ENCODE measurements at regions not wholly inside any gene's neighbourhood (a gene's known extent, or its start where the extent isn't known, plus 50 kb on each side); places are given as distances from the start of the nearest gene placed in this dataset.

- H3K4ac ChIP-seq (ENCODE audit: low read depth, low read length): no peak overlapping the region
- no peak overlapping the region for H3K4me3 ChIP-seq (ENCODE audit: low read depth, low read length)
- H2BK12ac ChIP-seq (ENCODE audit: low read length): no peak overlapping the region
- no peak overlapping the region for H3K14ac ChIP-seq (ENCODE audit: low read length)
- no peaks in the 10 kb centered on the region for H3K79me2 ChIP-seq (ENCODE audit: control insufficient read depth, insufficient read depth, low read length, poor library complexity)
- H3K27ac ChIP-seq (ENCODE audit: low read depth, low read length): no peak overlapping the region
- H2AK5ac ChIP-seq (ENCODE audit: low read length): no peak overlapping the region
- no peak overlapping the region for H4K8ac ChIP-seq (ENCODE audit: low read depth, low read length)
- no peak overlapping the region for H2AFZ ChIP-seq (ENCODE audit: insufficient read depth, low read length, poor library complexity)
- no peak for DNase-seq
- no peak overlapping the region for H3K23ac ChIP-seq (ENCODE audit: low read length)
- no CpG with 5 or more reads among the region's 6 CpGs for WGBS (ENCODE audit: extremely low coverage, insufficient coverage, insufficient read length)
- peaks cover 2 to 7% of the 10 kb centered on the region in 2 experiments for H3K4me1 ChIP-seq (ENCODE audit: control insufficient read depth in 1 of 2, insufficient read depth in 2 of 2, low read length in 2 of 2)
- no peaks in the 10 kb centered on the region for H3K36me3 ChIP-seq (ENCODE audit: control insufficient read depth in 1 of 2, insufficient read depth in 2 of 2, low read length in 2 of 2)
- no peak overlapping the region for H3K9ac ChIP-seq (ENCODE audit: low read length)
- H3K27me3 ChIP-seq (ENCODE audit: insufficient read depth, low read length): no peaks in the 10 kb centered on the region
- no peaks in the 10 kb centered on the region for H3K79me1 ChIP-seq (ENCODE audit: low read length)
- no peak overlapping the region for H2BK120ac ChIP-seq (ENCODE audit: insufficient read depth, low read length, poor library complexity)
- H2BK5ac ChIP-seq (ENCODE audit: low read depth, low read length, poor library complexity): no peak overlapping the region
- no peak overlapping the region for H3K4me2 ChIP-seq (ENCODE audit: low read length)
- no peak overlapping the region for H4K91ac ChIP-seq (ENCODE audit: low read depth, low read length)
- no peak overlapping the region for H4K12ac ChIP-seq (ENCODE audit: low read depth, low read length)
- no peak overlapping the region for H3K18ac ChIP-seq (ENCODE audit: low read length)
- H3K9me3 ChIP-seq (ENCODE audit: insufficient read depth, low read depth, low read length): peaks cover 3% of the 10 kb centered on the region
These were observed 169.3 kb upstream of the USP25 start for GRCh38 chr21:15560383-15561056.

DNA sequence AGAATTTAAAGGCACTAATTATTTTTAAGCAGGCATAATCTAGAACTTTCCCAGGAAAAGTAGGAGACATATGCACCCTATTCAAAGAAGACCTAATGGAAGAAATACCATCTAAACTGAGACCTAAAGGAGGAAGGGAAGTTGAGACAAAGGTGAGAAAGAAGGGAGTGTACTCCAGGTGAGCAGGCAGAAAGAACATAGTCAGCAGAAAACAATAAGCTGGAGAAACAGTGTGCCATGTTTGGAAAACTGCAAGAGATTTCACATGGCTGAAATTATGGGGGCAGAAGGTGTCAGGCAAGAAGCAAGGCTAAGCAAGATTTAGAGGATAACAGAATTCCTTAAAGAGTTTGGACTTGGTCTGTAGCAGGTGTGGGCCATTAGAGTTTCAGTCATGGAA lies 167.0 kb upstream of the USP25 start:
- H3K4me1 ChIP-seq (ENCODE audit: control insufficient read depth in 1 of 2, insufficient read depth in 2 of 2, low read length in 2 of 2): peaks cover 2 to 7% of the 10 kb centered on the region in 2 experiments
- no peak overlapping the region for H4K8ac ChIP-seq (ENCODE audit: low read depth, low read length)
- H2BK120ac ChIP-seq (ENCODE audit: insufficient read depth, low read length, poor library complexity): no peak overlapping the region
- H2BK12ac ChIP-seq (ENCODE audit: low read length): no peak overlapping the region
- DNase-seq: peak in 1 of 2 donors; percentile 31
- no peak overlapping the region for H2AK5ac ChIP-seq (ENCODE audit: low read length)
- H3K4me2 ChIP-seq (ENCODE audit: low read length): no peak overlapping the region
- H3K79me2 ChIP-seq (ENCODE audit: control insufficient read depth, insufficient read depth, low read length, poor library complexity): no peaks in the 10 kb centered on the region
- H3K14ac ChIP-seq (ENCODE audit: low read length): no peak overlapping the region
- H2AFZ ChIP-seq (ENCODE audit: insufficient read depth, low read length, poor library complexity): no peak overlapping the region
- H3K9me3 ChIP-seq (ENCODE audit: insufficient read depth, low read depth, low read length): peaks cover 3% of the 10 kb centered on the region
- H3K79me1 ChIP-seq (ENCODE audit: low read length): no peaks in the 10 kb centered on the region
- H3K4ac ChIP-seq (ENCODE audit: low read depth, low read length): no peak overlapping the region
- no peaks in the 10 kb centered on the region for H3K27me3 ChIP-seq (ENCODE audit: insufficient read depth, low read length)
- H3K23ac ChIP-seq (ENCODE audit: low read length): no peak overlapping the region
- no peak overlapping the region for H4K91ac ChIP-seq (ENCODE audit: low read depth, low read length)
- H2BK5ac ChIP-seq (ENCODE audit: low read depth, low read length, poor library complexity): no peak overlapping the region
- no peak overlapping the region for H3K9ac ChIP-seq (ENCODE audit: low read length)
- H3K4me3 ChIP-seq (ENCODE audit: low read depth, low read length): no peak overlapping the region
- no peaks in the 10 kb centered on the region for H3K36me3 ChIP-seq (ENCODE audit: control insufficient read depth in 1 of 2, insufficient read depth in 2 of 2, low read length in 2 of 2)
- H3K18ac ChIP-seq (ENCODE audit: low read length): no peak overlapping the region
- H3K27ac ChIP-seq (ENCODE audit: low read depth, low read length): no peak overlapping the region
- no peak overlapping the region for H4K12ac ChIP-seq (ENCODE audit: low read depth, low read length)

GRCh38 chr21:15564907-15565306 lies 164.9 kb upstream of the USP25 start:
- Histone ChIP-seq H3K4me1 (ENCODE audit: control insufficient read depth in 1 of 2, insufficient read depth in 2 of 2, low read length in 2 of 2) (peaks cover 2 to 7% of the 10 kb centered on the region in 2 experiments), H3K23ac (ENCODE audit: low read length) (no peak overlapping the region), H3K36me3 (ENCODE audit: control insufficient read depth in 1 of 2, insufficient read depth in 2 of 2, low read length in 2 of 2) (no peaks in the 10 kb centered on the region), H3K14ac (ENCODE audit: low read length) (no peak overlapping the region), H3K9me3 (ENCODE audit: insufficient read depth, low read depth, low read length) (no peaks in the 10 kb centered on the region), H3K79me1 (ENCODE audit: low read length) (no peaks in the 10 kb centered on the region), H2BK120ac (ENCODE audit: insufficient read depth, low read length, poor library complexity) (no peak overlapping the region), H3K27me3 (ENCODE audit: insufficient read depth, low read length) (no peaks in the 10 kb centered on the region), H3K4me3 (ENCODE audit: low read depth, low read length) (no peak overlapping the region), H3K4me2 (ENCODE audit: low read length) (no peak overlapping the region), H2BK12ac (ENCODE audit: low read length) (no peak overlapping the region), H2BK5ac (ENCODE audit: low read depth, low read length, poor library complexity) (no peak overlapping the region), H3K27ac (ENCODE audit: low read depth, low read length) (no peak overlapping the region), H2AFZ (ENCODE audit: insufficient read depth, low read length, poor library complexity) (no peak overlapping the region), H4K12ac (ENCODE audit: low read depth, low read length) (no peak overlapping the region), H3K79me2 (ENCODE audit: control insufficient read depth, insufficient read depth, low read length, poor library complexity) (no peaks in the 10 kb centered on the region), H3K9ac (ENCODE audit: low read length) (no peak overlapping the region), H3K18ac (ENCODE audit: low read length) (no peak overlapping the region), H2AK5ac (ENCODE audit: low read length) (no peak overlapping the region), H4K91ac (ENCODE audit: low read depth, low read length) (no peak overlapping the region), H3K4ac (ENCODE audit: low read depth, low read length) (no peak overlapping the region), H4K8ac (ENCODE audit: low read depth, low read length) (no peak overlapping the region)
- peak; percentile 33 to 84 for DNase-seq
- WGBS (ENCODE audit: extremely low coverage, insufficient coverage, insufficient read length): no CpG with 5 or more reads among the region's 4 CpGs

- Histone ChIP-seq H3K27ac (ENCODE audit: low read depth, low read length) (no peak overlapping the region), H4K91ac (ENCODE audit: low read depth, low read length) (no peak overlapping the region), H3K9ac (ENCODE audit: low read length) (no peak overlapping the region), H2AK5ac (ENCODE audit: low read length) (no peak overlapping the region), H2AFZ (ENCODE audit: insufficient read depth, low read length, poor library complexity) (no peak overlapping the region), H3K18ac (ENCODE audit: low read length) (no peak overlapping the region), H3K27me3 (ENCODE audit: insufficient read depth, low read length) (no peaks in the 10 kb centered on the region), H3K4me3 (ENCODE audit: low read depth, low read length) (no peak overlapping the region), H4K12ac (ENCODE audit: low read depth, low read length) (no peak overlapping the region), H3K9me3 (ENCODE audit: insufficient read depth, low read depth, low read length) (no peaks in the 10 kb centered on the region), H3K4me2 (ENCODE audit: low read length) (no peak overlapping the region), H3K14ac (ENCODE audit: low read length) (no peak overlapping the region), H3K79me1 (ENCODE audit: low read length) (no peaks in the 10 kb centered on the region), H3K79me2 (ENCODE audit: control insufficient read depth, insufficient read depth, low read length, poor library complexity) (no peaks in the 10 kb centered on the region), H3K36me3 (ENCODE audit: control insufficient read depth in 1 of 2, insufficient read depth in 2 of 2, low read length in 2 of 2) (no peaks in the 10 kb centered on the region), H3K4ac (ENCODE audit: low read depth, low read length) (no peak overlapping the region), H2BK120ac (ENCODE audit: insufficient read depth, low read length, poor library complexity) (no peak overlapping the region), H2BK12ac (ENCODE audit: low read length) (no peak overlapping the region), H2BK5ac (ENCODE audit: low read depth, low read length, poor library complexity) (no peak overlapping the region), H3K4me1 (ENCODE audit: control insufficient read depth in 1 of 2, insufficient read depth in 2 of 2, low read length in 2 of 2) (peaks cover 0 to 5% of the 10 kb centered on the region in 2 experiments), H4K8ac (ENCODE audit: low read depth, low read length) (no peak overlapping the region), H3K23ac (ENCODE audit: low read length) (no peak overlapping the region)
- DNase-seq: no peak
- WGBS (ENCODE audit: extremely low coverage, insufficient coverage, insufficient read length): no CpG with 5 or more reads among the region's 1 CpG
These were observed 163.1 kb upstream of the USP25 start for GRCh38 chr21:15566703-15567102.

Data from trophoblast cell (in vitro differentiated cells and primary cell).